Omental fat pad (tissue), 3 donors: ENCODE measurements at regions not wholly inside any gene's neighbourhood (a gene's known extent, or its start where the extent isn't known, plus 50 kb on each side); places are given as distances from the start of the nearest gene placed in this dataset.

ENCODE experiments used
- ATAC-seq: fragments of 150-250 bp; one replicate; pipeline ENCODE4 v1.9.1; 2016; ENCODE audit warnings: mild to moderate bottlenecking, moderate library complexity; ENCODE audit not compliant: low FRiP score
- DNase-seq: peaks from one replicate; pipeline ENCODE4 v3.0.0-alpha.2; 2019; ENCODE audit warnings: low spot score
- CTCF ChIP-seq, 3 donors: fragments of 450-650 bp; IDR thresholded peaks; one replicate each; pipeline ENCODE4 v1.5.1; 2016 to 2017; ENCODE audit warnings: antibody characterized with exemption in 3 of 3, mild to moderate bottlenecking in 3 of 3, moderate library complexity in 2 of 3

- no peak for TF ChIP-seq CTCF (IDR thresholded peaks at IDR 0.05)
- ATAC-seq (no peak), DNase-seq (no peak)
These were observed 104.1 kb upstream of the RAP1B start for GRCh38 chr12:68506619-68507018.

- DNase-seq: no peak
- no peak for TF ChIP-seq CTCF (IDR thresholded peaks at IDR 0.05)
- ATAC-seq: no peak
These were observed 103.0 kb upstream of the RAP1B start for GRCh38 chr12:68507657-68508056.

GRCh38 chr12:68508576-68508975 lies 102.1 kb upstream of the RAP1B start:
- DNase-seq (no peak), ATAC-seq (no peak)
- no peak for TF ChIP-seq CTCF (IDR thresholded peaks at IDR 0.05)

- DNase-seq: no peak
- no peak for TF ChIP-seq CTCF (IDR thresholded peaks at IDR 0.05)
- ATAC-seq: no peak
These were observed 101.5 kb upstream of the RAP1B start for GRCh38 chr12:68509242-68509641.

- no peak for ATAC-seq
These were observed 100.3 kb upstream of the RAP1B start for GRCh38 chr12:68510397-68510796.

GRCh38 chr12:68514807-68515411 lies 95.8 kb upstream of the RAP1B start:
- TF ChIP-seq CTCF (IDR thresholded peaks at IDR 0.05): no peak
- DNase-seq (no peak), ATAC-seq (no peak)

More at GRCh38 chr12:68510397-68510796, 100.3 kb upstream of the RAP1B start:
- no peak for TF ChIP-seq CTCF (IDR thresholded peaks at IDR 0.05)
- DNase-seq: no peak

- DNase-seq: no peak
- ATAC-seq: no peak
- no peak for TF ChIP-seq CTCF (IDR thresholded peaks at IDR 0.05)
These were observed 94.9 kb upstream of the RAP1B start for GRCh38 chr12:68515793-68516192.
